ENCODE measurements at regions not wholly inside any gene's neighbourhood (a gene's known extent, or its start where the extent isn't known, plus 50 kb on each side); places are given as distances from the start of the nearest gene placed in this dataset.
A peak's percentile ranks its signal among the peaks of the same experiment; 100 is the strongest.

GRCh38 chr6:142686507-142686887 is 258.5 kb downstream of the HIVEP2 start:
- TF ChIP-seq, protein P1, sequence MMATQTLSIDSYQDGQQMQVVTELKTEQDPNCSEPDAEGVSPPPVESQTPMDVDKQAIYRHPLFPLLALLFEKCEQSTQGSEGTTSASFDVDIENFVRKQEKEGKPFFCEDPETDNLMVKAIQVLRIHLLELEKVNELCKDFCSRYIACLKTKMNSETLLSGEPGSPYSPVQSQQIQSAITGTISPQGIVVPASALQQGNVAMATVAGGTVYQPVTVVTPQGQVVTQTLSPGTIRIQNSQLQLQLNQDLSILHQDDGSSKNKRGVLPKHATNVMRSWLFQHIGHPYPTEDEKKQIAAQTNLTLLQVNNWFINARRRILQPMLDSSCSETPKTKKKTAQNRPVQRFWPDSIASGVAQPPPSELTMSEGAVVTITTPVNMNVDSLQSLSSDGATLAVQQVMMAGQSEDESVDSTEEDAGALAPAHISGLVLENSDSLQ (IDR thresholded peaks at IDR 0.05): no peak
- no peak for TF ChIP-seq FOXA1 (IDR thresholded peaks at IDR 0.05)
- DNase-seq (ENCODE audit: extremely low spot score): no peak
- ChIA-PET POLR2A (no interaction called here), CTCF (no interaction called here)

DNA sequence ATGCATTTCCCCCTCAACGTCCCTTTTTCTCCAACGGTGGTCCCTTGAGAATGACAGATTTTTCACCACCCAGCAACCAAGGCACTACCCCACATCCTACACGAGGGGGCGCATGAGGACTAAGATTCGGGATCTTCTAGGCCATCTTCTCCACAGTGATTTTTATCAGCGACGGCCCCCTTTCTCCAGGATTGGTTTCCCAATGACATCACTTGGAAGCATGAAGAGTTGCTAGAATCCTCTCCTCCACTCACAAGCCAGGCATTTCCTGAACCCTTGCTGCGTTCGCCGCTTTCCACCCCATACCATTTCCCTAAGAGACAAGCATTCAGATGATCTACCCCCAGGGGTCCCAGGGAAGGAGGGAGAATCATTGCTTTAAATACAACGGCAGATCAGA is 252.0 kb downstream of the HIVEP2 start:
- peak; percentile 80 for DNase-seq (ENCODE audit: extremely low spot score)
- CTCF ChIA-PET: interaction anchor here (1.1 to 1.9 kb wide), 5 partner anchors 12 to 735 kb away, joined by 3 to 7 read pairs (median 5); no protein-coding TSS in a partner anchor
- TF ChIP-seq SUZ12 (IDR thresholded peaks at IDR 0.05): no peak
- TF ChIP-seq, protein P1 (IDR thresholded peaks at IDR 0.05): no peak
- no peak for TF ChIP-seq FOXK2 (IDR thresholded peaks at IDR 0.05)
- TF ChIP-seq LEF1 (IDR thresholded peaks at IDR 0.05; ENCODE audit: borderline replicate concordance): no peak
- no peak for TF ChIP-seq FOXA1 (IDR thresholded peaks at IDR 0.05)
- no peak for TF ChIP-seq SP1 (IDR thresholded peaks at IDR 0.05)
- POLR2A ChIA-PET: no interaction called here

GRCh38 chr6:142693441-142693840 is 251.5 kb downstream of the HIVEP2 start:
- TF ChIP-seq ELF4 (IDR thresholded peaks at IDR 0.05): no peak
- no peak for TF ChIP-seq FOXK2 (IDR thresholded peaks at IDR 0.05)
- no peak for TF ChIP-seq BHLHE40 (IDR thresholded peaks at IDR 0.05; ENCODE audit: borderline replicate concordance)
- no peak for TF ChIP-seq ARNT (IDR thresholded peaks at IDR 0.05)
- no peak for TF ChIP-seq FOXA1 (IDR thresholded peaks at IDR 0.05)
- TF ChIP-seq ZNF384 (IDR thresholded peaks at IDR 0.05): no peak
- no peak for TF ChIP-seq HDGF (IDR thresholded peaks at IDR 0.05; ENCODE audit: borderline replicate concordance)
- no peak for TF ChIP-seq TARDBP (IDR thresholded peaks at IDR 0.05)
- TF ChIP-seq, protein P1 (IDR thresholded peaks at IDR 0.05): no peak
- no peak for TF ChIP-seq SUZ12 (IDR thresholded peaks at IDR 0.05)
- no peak for TF ChIP-seq SP1 (IDR thresholded peaks at IDR 0.05)
- TF ChIP-seq NFRKB (IDR thresholded peaks at IDR 0.05): no peak
- TF ChIP-seq FOXM1 (IDR thresholded peaks at IDR 0.05; ENCODE audit: borderline replicate concordance): no peak
- no peak for TF ChIP-seq CTBP1 (IDR thresholded peaks at IDR 0.05; ENCODE audit: borderline replicate concordance)
- TF ChIP-seq L3MBTL2 (conservative IDR thresholded peaks at IDR 0.05): no peak
- TF ChIP-seq LEF1 (IDR thresholded peaks at IDR 0.05; ENCODE audit: borderline replicate concordance): no peak
- CTCF ChIA-PET: interaction anchor here (1.0 to 1.9 kb wide), 3 partner anchors 219 to 333 kb away, joined by 3 to 7 read pairs (median 5); no protein-coding TSS in a partner anchor

GRCh38 chr6:142694054-142694453 is 250.9 kb downstream of the HIVEP2 start:
- no peak for TF ChIP-seq ARNT (IDR thresholded peaks at IDR 0.05)
- TF ChIP-seq SUZ12 (IDR thresholded peaks at IDR 0.05): no peak
- no peak for TF ChIP-seq FOXM1 (IDR thresholded peaks at IDR 0.05; ENCODE audit: borderline replicate concordance)
- TF ChIP-seq BHLHE40 (IDR thresholded peaks at IDR 0.05; ENCODE audit: borderline replicate concordance): no peak
- DNase-seq (ENCODE audit: extremely low spot score): no peak
- CTCF ChIA-PET: interaction anchor here (1.0 kb wide), 1 partner anchor 249 kb away, joined by 3 read pairs; no protein-coding TSS in a partner anchor
- POLR2A ChIA-PET: no interaction called here

More at GRCh38 chr6:142693441-142693840, 251.5 kb downstream of the HIVEP2 start:
- POLR2A ChIA-PET: no interaction called here
- no peak for DNase-seq (ENCODE audit: extremely low spot score)

GRCh38 chr6:142695016-142695415 is 250.0 kb downstream of the HIVEP2 start:
- no peak for DNase-seq (ENCODE audit: extremely low spot score)
- CTCF ChIA-PET: no interaction called here
- POLR2A ChIA-PET: no interaction called here
- TF ChIP-seq FOXM1 (IDR thresholded peaks at IDR 0.05; ENCODE audit: borderline replicate concordance): no peak
- TF ChIP-seq ZNF384 (IDR thresholded peaks at IDR 0.05): no peak
- no peak for TF ChIP-seq BHLHE40 (IDR thresholded peaks at IDR 0.05; ENCODE audit: borderline replicate concordance)
- no peak for TF ChIP-seq TARDBP (IDR thresholded peaks at IDR 0.05)
- no peak for TF ChIP-seq SP1 (IDR thresholded peaks at IDR 0.05)
- TF ChIP-seq ARNT (IDR thresholded peaks at IDR 0.05): no peak
- TF ChIP-seq CTBP1 (IDR thresholded peaks at IDR 0.05; ENCODE audit: borderline replicate concordance): no peak
- no peak for TF ChIP-seq FOXA1 (IDR thresholded peaks at IDR 0.05)

DNA sequence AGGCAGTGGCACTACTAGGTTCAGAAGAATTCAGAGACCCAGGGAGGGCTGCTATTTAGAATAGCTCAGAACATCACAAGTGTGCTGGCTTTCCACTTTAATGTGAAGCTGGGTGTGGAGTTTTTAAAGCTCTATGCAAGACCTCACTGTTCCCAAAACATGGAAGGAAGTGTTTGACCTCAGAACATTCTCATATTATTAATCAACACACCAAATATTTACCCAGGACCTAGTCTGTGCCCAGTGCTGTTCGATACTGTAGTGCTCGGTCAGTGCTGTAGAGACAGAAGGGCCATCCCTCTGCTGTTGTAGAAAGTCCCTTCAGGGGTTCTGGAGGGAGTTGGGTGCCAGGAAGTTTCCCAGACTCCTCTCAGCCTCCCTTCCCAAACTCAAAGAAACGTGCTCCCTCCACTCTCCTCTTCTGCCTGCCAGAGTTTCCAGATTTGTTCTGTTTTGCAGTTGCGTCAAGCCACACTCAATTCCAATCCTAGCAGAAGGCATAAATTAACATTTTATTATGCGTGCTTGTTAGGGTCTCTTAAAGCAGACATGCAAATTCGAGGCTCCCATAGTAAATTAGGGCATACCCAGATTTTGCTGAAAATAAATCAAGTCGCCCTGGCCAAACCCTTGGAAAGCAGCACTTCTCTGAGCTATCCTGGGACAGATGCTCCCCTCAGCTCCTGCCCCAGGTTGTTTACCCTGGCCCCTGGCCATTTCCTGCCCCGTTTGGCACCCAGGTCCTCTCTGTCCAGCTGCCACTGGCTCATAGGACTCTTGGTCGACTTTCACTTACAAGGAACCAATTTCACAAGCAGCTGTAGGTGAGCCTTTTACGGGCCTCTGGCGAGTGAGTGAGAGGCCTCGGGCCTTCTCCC is 248.6 kb downstream of the HIVEP2 start:
- ChIA-PET CTCF (interaction anchor here (0.6 to 1.7 kb wide), 3 partner anchors 17 to 330 kb away, joined by 3 to 6 read pairs (median 3); no protein-coding TSS in a partner anchor), POLR2A (no interaction called here)
- no peak for DNase-seq (ENCODE audit: extremely low spot score)

More for the DNA sequence above, 248.6 kb downstream of the HIVEP2 start:
- no peak for TF ChIP-seq TARDBP (IDR thresholded peaks at IDR 0.05)
- no peak for TF ChIP-seq ELF4 (IDR thresholded peaks at IDR 0.05)
- no peak for TF ChIP-seq FOXM1 (IDR thresholded peaks at IDR 0.05; ENCODE audit: borderline replicate concordance)
- TF ChIP-seq NFRKB (IDR thresholded peaks at IDR 0.05): no peak
- no peak for TF ChIP-seq FOXK2 (IDR thresholded peaks at IDR 0.05)
- TF ChIP-seq L3MBTL2 (conservative IDR thresholded peaks at IDR 0.05): no peak
- TF ChIP-seq HDGF (IDR thresholded peaks at IDR 0.05; ENCODE audit: borderline replicate concordance): no peak
- no peak for TF ChIP-seq SUZ12 (IDR thresholded peaks at IDR 0.05)
- no peak for TF ChIP-seq FOXA1 (IDR thresholded peaks at IDR 0.05)
- no peak for TF ChIP-seq ZNF384 (IDR thresholded peaks at IDR 0.05)
- no peak for TF ChIP-seq SP1 (IDR thresholded peaks at IDR 0.05)
- TF ChIP-seq, protein P1 (IDR thresholded peaks at IDR 0.05): no peak
- no peak for TF ChIP-seq BHLHE40 (IDR thresholded peaks at IDR 0.05; ENCODE audit: borderline replicate concordance)
- no peak for TF ChIP-seq CTBP1 (IDR thresholded peaks at IDR 0.05; ENCODE audit: borderline replicate concordance)
- no peak for TF ChIP-seq LEF1 (IDR thresholded peaks at IDR 0.05; ENCODE audit: borderline replicate concordance)

All from HEK293T (cell line).